Suprapubic skin (tissue), 3 donors: ENCODE measurements at regions not wholly inside any gene's neighbourhood (a gene's known extent, or its start where the extent isn't known, plus 50 kb on each side); places are given as distances from the start of the nearest gene placed in this dataset.

Source experiments
- POLR2A ChIP-seq, 2 donors: fragments of 450-650 bp; IDR thresholded peaks; one replicate each; pipeline ENCODE4 v1.6.1; 2017; ENCODE audit warnings: antibody characterized with exemption in 2 of 2, mild to moderate bottlenecking in 2 of 2, moderate library complexity in 2 of 2
- TF ChIP-seq, protein P1 (sequence below), 2 donors: fragments of 200-600 bp in 1 of 2; fragments of 450-650 bp in 1 of 2; sonication (generic) in 1 of 2; IDR thresholded peaks; one replicate each; pipeline ENCODE4 v1.5.1; 2016 to 2019; ENCODE audit warnings: antibody characterized with exemption in 2 of 2, mild to moderate bottlenecking in 1 of 2, moderate library complexity in 1 of 2

GRCh38 chr1:163614361-163614760, 292.6 kb downstream of the NUF2 start:
- TF ChIP-seq, protein P1, sequence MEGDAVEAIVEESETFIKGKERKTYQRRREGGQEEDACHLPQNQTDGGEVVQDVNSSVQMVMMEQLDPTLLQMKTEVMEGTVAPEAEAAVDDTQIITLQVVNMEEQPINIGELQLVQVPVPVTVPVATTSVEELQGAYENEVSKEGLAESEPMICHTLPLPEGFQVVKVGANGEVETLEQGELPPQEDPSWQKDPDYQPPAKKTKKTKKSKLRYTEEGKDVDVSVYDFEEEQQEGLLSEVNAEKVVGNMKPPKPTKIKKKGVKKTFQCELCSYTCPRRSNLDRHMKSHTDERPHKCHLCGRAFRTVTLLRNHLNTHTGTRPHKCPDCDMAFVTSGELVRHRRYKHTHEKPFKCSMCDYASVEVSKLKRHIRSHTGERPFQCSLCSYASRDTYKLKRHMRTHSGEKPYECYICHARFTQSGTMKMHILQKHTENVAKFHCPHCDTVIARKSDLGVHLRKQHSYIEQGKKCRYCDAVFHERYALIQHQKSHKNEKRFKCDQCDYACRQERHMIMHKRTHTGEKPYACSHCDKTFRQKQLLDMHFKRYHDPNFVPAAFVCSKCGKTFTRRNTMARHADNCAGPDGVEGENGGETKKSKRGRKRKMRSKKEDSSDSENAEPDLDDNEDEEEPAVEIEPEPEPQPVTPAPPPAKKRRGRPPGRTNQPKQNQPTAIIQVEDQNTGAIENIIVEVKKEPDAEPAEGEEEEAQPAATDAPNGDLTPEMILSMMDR (IDR thresholded peaks at IDR 0.05) = no peak
- TF ChIP-seq POLR2A (IDR thresholded peaks at IDR 0.05) = no peak
